ENCODE measurements at regions not wholly inside any gene's neighbourhood (a gene's known extent, or its start where the extent isn't known, plus 50 kb on each side); places are given as distances from the start of the nearest gene placed in this dataset.

DNA sequence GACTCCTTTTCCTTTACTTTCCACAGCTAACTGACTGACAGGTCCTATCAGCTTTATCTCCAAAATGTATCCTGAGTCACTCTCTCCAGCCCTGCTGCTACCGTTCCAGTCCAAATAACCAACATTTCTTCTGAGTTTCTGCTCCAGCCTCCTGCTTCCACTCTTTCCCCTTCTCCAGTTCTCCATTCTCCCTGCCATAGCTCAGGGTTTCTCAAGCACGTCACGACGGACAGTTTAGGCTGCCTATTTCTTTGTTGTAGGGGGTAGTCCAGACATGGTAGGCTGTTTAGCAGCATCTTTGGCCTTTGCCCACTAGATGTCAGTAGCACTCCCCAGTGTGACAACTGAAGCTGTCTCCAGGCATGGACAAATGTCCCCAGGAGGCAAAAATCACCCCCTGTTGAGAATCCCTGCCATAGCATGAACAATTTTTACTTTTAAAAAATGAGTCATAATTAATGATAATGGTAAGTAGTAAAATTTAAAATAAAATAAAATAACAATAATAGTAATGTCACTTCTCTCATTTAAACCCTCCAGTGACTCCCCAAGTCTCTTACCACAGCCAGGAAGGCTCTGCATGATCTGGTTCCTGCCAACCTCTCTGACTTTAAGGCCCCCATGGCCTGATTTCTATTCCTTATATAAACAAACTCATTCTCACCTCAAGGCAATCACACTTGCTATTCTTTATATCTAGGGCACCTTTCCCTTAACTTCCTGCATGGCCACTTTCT is 105.4 kb upstream of the FER start:
- peak; percentile 1 for DNase-seq

DNA sequence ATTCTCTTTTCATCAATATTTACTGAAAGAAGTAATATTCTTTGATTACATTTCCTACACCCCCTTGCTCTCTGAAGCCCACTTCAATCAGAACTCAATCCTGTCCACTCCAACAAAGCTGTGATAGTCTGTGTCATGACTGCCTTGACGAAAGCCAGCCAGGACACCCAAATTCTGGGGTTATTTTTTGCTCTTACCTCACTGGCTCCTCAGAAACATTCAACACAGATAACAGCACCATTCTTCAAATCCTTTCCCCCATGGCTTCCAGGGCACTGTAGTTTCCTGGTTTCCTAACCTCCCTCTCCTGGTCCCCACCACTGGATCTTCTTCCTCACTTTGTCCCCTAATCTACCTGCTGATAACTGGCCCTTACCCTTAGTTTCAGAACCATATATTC is 106.1 kb upstream of the FER start:
- DNase-seq, result no peak

DNA sequence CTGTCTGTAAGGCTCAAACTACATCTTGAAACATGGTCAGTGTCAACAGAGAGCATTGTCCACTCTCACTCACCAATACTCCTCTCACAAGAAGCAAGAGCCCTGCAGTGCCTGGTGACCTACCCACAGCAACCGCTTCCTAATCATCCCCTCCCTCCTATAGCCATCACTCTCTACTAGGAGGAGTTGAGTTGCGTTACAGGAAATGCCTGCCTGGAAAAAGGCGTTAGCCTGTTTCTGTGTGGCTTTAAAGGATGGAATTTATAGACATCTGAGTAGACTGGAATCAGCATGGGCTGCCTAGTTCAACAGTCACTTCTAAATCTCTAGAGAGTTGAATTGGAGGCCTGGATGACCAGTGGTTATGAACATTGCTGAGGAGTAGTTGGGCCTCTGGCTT is 108.3 kb upstream of the FER start:
- no peak for DNase-seq

DNA sequence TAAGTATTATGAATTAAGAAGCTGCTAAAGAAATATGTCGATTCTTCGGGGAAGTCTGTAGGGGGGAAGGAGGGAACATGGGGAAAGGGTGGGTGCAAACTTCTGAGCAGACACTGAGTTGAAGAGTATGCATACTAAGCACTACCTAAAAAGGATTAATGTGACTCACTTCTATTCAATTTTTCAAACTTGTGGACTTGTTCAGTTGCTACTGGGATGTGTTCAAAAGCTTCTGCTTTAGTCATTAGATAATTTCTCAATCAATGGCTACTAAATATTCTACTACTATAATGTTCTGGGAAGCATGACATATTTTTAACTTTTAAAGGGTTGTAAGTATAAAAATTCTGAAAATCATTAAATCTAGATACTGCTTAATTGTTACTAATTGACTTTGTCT is 109.7 kb upstream of the FER start:
- DNase-seq, result no peak

DNA sequence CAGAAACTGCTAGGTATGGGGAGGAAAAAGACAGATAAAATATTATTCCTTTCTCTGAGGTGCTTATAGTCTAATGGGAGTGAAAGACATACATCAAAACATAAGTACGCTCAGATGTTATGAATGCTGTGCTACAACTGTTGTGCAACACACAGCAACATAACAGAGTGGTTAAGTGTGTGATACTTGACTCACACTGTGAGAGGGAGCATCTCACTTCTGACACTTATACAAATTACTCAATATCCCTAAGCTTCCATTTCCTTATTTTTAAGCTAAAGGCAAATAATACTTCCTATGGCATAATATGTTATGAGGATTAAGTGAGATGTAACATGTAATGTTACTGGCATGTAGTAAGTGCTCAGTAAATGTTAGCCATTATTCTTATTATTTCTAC is 110.6 kb upstream of the FER start:
- no peak for DNase-seq

GRCh38 chr5:108636135-108636853 is 111.4 kb upstream of the FER start:
- DNase-seq, result no peak

- DNase-seq, result no peak
These were observed 112.9 kb upstream of the FER start for GRCh38 chr5:108634617-108635288.

DNA sequence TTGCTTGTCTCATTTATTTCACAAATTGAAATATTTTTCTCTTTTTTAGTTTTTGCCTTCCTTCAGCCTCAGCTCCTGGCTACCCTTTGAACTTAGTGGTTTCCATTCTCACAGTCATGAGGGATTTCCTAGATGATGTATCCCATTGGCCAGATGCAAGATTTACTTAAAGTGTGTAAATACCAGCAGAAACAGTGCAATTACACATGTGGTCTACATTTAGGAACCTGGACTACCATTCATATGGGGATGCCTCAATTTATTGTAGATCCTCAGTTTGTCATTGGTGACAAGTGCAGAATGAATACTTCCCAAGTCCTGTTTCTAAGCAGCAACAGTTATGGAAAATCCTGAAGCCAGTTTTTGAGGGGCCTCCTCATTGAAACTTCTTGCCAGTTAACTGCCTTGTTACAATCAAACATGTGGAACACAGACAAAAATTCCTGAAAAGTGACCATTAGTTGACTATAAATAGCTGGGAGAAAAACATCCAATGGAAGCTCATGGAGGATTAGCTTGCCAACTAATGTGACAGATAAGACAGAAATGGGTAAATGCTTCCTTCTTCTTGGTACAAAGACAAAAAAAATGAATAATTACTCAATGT is 113.6 kb upstream of the FER start:
- DNase-seq, result no peak

- DNase-seq, result no peak
These were observed 117.7 kb upstream of the FER start for GRCh38 chr5:108629779-108630528.

GRCh38 chr5:108625654-108626053 is 122.0 kb upstream of the FER start:
- no peak for DNase-seq

DNA sequence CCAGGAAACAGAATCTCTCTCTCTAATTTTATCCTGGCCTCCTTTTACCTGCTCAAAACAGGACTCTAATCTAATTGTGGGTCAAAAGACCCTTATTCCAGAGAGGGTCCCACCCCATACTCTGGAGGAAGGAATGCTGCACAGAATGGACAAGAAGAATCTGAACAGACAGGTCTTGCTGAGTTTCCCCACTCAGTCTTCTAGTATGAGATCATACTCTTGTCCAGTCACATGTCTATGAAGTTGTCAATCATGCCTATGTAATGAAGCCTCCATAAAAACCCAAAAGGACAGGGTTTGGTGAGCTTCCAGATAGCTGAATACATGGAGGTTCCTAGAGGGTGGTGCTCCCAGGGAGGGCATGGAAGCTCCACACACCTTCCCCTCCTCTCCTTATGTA is 123.9 kb upstream of the FER start:
- DNase-seq, result no peak

GRCh38 chr5:108620516-108620915 is 127.2 kb upstream of the FER start:
- no peak for DNase-seq

- no peak for DNase-seq
These were observed 127.9 kb upstream of the FER start for GRCh38 chr5:108619815-108620214.

DNA sequence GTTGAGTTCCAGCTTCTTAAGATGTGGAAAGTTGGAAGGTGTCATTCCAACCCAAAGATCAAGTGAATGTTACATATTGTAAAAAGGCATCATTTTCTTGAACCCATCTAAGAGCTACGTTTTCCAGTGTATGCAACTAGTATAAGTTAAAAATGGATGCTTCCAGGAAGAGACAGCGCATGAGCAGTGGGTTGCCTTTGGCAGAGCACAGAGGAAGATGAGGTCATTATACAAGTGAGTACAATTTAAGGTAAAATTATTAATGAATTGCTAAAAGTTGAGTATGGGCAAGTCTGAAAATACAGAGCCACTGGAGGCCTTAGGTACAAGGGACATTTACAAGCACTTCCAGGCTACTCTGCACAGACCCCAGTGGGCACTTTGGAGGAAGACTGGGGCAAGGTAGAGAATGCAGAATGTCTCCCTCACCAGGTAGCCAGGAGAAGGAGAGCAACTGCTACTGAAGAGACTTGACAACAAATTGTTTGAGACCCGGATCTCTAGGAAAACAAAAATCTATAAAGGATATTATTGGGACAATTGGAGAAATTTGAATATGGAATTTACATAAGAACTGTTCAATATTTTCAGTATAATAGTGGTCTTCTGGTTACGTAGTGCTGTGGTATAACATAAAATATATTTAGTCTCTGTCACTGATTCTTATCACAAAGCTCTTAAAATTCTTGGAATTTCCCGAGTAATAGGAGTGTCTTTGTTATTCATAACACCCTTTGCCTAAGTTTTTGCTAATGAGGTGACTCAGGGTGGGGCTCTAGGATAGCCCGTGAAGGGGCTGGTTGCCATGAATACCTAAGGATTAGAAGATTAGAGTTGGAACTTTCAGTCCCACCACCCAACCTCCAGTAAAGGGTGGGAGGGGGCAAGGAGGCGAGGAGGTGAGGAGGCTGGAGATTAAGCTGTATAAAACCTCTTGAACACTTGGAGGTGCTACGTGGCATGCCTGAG is 129.9 kb upstream of the FER start:
- DNase-seq, result no peak

- no peak for DNase-seq
These were observed 132.5 kb upstream of the FER start for GRCh38 chr5:108615216-108615615.

DNA sequence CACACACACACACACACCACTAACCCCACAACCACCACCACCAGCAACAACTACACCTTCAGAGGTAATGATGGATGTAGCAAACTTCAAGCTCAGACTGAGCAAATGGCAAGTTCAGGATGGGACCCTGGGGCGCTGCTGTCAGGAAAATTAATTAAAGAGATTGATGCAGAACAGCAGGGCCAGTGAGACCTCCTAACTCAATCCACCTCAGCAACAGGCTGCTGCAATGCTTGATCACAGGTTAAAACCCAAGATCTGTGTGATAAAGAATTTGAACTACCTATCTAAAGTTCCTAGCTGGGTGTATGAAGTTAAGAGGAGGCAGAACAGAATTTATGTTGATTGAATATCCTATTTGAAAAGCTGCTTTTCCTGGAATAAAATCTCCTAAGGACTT is 140.3 kb upstream of the FER start:
- no peak for DNase-seq

DNA sequence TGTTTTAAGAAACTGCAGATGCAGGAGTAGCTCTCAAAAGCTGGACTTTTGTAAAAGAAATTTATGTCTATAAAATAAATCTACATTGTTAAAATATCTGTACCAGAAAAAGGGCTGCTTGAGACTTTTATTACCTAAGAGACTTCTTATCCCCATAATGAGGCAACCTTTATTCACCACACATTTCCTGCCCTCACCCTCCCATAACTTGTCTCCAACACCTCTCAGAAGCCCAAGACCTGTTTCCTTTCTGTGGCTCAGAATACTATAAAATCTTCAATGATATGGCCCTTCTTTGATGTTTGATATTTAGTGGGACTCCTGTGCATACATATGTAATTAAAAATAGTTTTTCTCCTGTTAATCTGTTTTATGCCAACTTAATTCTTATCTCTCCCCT is 141.5 kb upstream of the FER start:
- DNase-seq, result no peak

GRCh38 chr5:108602830-108603229 is 144.9 kb upstream of the FER start:
- no peak for DNase-seq

- DNase-seq, result no peak
These were observed 156.9 kb upstream of the FER start for GRCh38 chr5:108590799-108591198.

DNA sequence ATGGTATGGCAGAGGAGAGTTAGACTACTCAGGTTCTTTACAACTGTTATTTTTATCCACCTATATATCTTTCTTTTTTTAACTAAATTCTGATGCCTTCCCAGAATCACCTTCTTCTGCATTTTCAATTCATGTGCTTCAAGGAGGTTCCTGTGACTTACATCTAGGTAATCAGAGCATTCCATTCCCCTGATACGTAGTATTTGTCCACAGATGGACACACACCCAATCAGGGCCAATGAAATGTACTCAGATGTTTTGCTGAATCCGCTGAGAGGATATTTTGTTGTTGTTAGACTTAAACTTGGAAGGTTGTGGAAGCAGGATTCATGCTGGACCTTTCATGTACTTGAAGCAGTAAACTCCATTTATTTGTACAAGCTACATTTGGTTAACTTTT is 159.4 kb upstream of the FER start:
- DNase-seq, result no peak

- no peak for DNase-seq
These were observed 159.9 kb upstream of the FER start for GRCh38 chr5:108587821-108588220.

DNA sequence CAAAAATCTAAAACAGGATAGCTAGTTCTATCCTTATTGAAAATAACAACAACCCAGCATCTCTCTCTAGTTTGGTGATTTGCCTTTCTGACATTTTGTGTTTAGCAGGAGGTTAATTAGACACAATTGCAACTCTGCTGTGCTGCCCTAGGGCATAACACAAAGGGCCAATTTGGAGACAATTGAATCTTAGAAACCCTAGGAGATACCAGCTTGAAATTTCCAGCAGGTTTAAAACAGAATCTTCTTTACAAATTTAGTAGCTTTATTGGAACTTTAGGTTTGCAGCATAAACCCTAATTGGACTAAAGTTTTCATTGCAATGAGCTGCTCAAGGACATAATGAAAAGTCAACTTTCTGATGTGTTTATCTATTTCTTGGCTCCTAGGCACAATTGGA is 166.7 kb upstream of the FER start:
- no peak for DNase-seq

All from NCI-H510A (cell line).